ENCODE measurements at regions not wholly inside any gene's neighbourhood (a gene's known extent, or its start where the extent isn't known, plus 50 kb on each side); places are given as distances from the start of the nearest gene placed in this dataset.

GRCh38 chr7:46742601-46743000, 821.5 kb upstream of the IGFBP3 start:
- no peaks in the 10 kb centered on the region for H3K4me1 Mint-ChIP-seq (ENCODE audit: low read depth)

GRCh38 chr7:46741938-46742540, 821.0 kb upstream of the IGFBP3 start:
- intact Hi-C loops (cut with DNase I, micrococcal nuclease), result no loop called here
- Mint-ChIP-seq H3K36me3 (ENCODE audit: low read depth) (no peaks in the 10 kb centered on the region), H3K27ac (no peak overlapping the region), H3K27me3 (no peaks in the 10 kb centered on the region), H3K4me1 (ENCODE audit: low read depth) (no peaks in the 10 kb centered on the region), H3K9me3 (peaks cover 2% of the 10 kb centered on the region), H3K4me3 (no peak overlapping the region)
- H3K4me3 ChIP-seq (ENCODE audit: low read length), result no peak overlapping the region
- H3K27ac ChIP-seq (ENCODE audit: low read depth in 1 of 2, low read length in 2 of 2), result no peak overlapping the region
- no peaks in the 10 kb centered on the region for H3K27me3 ChIP-seq (ENCODE audit: control insufficient read depth in 1 of 2, insufficient read depth in 2 of 2, low read length in 2 of 2)
- H3K4me1 ChIP-seq (ENCODE audit: insufficient read depth, low read length), result no peaks in the 10 kb centered on the region
- DNase-seq (no peak), ATAC-seq (ENCODE audit: poor library complexity) (no peak)
- CTCF ChIA-PET, result no interaction called here
- POLR2A ChIA-PET, result no interaction called here
- no peaks in the 10 kb centered on the region for H3K36me3 ChIP-seq (ENCODE audit: insufficient read depth, low read length)
- H3K9me3 ChIP-seq (ENCODE audit: control insufficient read depth in 1 of 2, insufficient read depth in 1 of 2, low read length in 2 of 2), result no peaks in the 10 kb centered on the region
- no peak for TF ChIP-seq CTCF (IDR thresholded peaks at IDR 0.05)

More at GRCh38 chr7:46742601-46743000, 821.5 kb upstream of the IGFBP3 start:
- Mint-ChIP-seq H3K27ac (no peak overlapping the region), H3K27me3 (no peaks in the 10 kb centered on the region), H3K9me3 (peaks cover 2% of the 10 kb centered on the region), H3K4me3 (no peak overlapping the region), H3K36me3 (ENCODE audit: low read depth) (no peaks in the 10 kb centered on the region)
- TF ChIP-seq CTCF (IDR thresholded peaks at IDR 0.05), result no peak
- Histone ChIP-seq H3K27me3 (ENCODE audit: control insufficient read depth in 1 of 2, insufficient read depth in 2 of 2, low read length in 2 of 2) (no peaks in the 10 kb centered on the region), H3K27ac (ENCODE audit: low read depth in 1 of 2, low read length in 2 of 2) (no peak overlapping the region), H3K36me3 (ENCODE audit: insufficient read depth, low read length) (no peaks in the 10 kb centered on the region), H3K9me3 (ENCODE audit: control insufficient read depth in 1 of 2, insufficient read depth in 1 of 2, low read length in 2 of 2) (no peaks in the 10 kb centered on the region), H3K4me1 (ENCODE audit: insufficient read depth, low read length) (no peaks in the 10 kb centered on the region), H3K4me3 (ENCODE audit: low read length) (no peak overlapping the region)
- DNase-seq, result no peak
- intact Hi-C loops (cut with DNase I, micrococcal nuclease), result no loop called here
- ChIA-PET POLR2A (no interaction called here), CTCF (no interaction called here)
- ATAC-seq (ENCODE audit: poor library complexity), result no peak

- intact Hi-C loops (cut with DNase I, micrococcal nuclease), result no loop called here
- no peaks in the 10 kb centered on the region for H3K27me3 Mint-ChIP-seq
- no peak for ATAC-seq (ENCODE audit: poor library complexity)
- H3K9me3 Mint-ChIP-seq, result no peaks in the 10 kb centered on the region
- H3K4me1 Mint-ChIP-seq (ENCODE audit: low read depth), result no peaks in the 10 kb centered on the region
- no peaks in the 10 kb centered on the region for H3K27me3 ChIP-seq (ENCODE audit: control insufficient read depth in 1 of 2, insufficient read depth in 2 of 2, low read length in 2 of 2)
- no peaks in the 10 kb centered on the region for H3K36me3 ChIP-seq (ENCODE audit: insufficient read depth, low read length)
- H3K27ac ChIP-seq (ENCODE audit: low read depth in 1 of 2, low read length in 2 of 2), result no peak overlapping the region
- no peak overlapping the region for H3K4me3 ChIP-seq (ENCODE audit: low read length)
- CTCF ChIA-PET, result no interaction called here
- POLR2A ChIA-PET, result no interaction called here
- no peak for TF ChIP-seq CTCF (IDR thresholded peaks at IDR 0.05)
- H3K4me1 ChIP-seq (ENCODE audit: insufficient read depth, low read length), result no peaks in the 10 kb centered on the region
- H3K36me3 Mint-ChIP-seq (ENCODE audit: low read depth), result no peaks in the 10 kb centered on the region
- no peak overlapping the region for H3K4me3 Mint-ChIP-seq
- no peaks in the 10 kb centered on the region for H3K9me3 ChIP-seq (ENCODE audit: control insufficient read depth in 1 of 2, insufficient read depth in 1 of 2, low read length in 2 of 2)
- no peak for DNase-seq
- H3K27ac Mint-ChIP-seq, result no peak overlapping the region
Observed at GRCh38 chr7:46741181-46741580, 820.1 kb upstream of the IGFBP3 start.

Measured in CD4-positive, alpha-beta T cell (primary cell).